ENCODE measurements at regions not wholly inside any gene's neighbourhood (a gene's known extent, or its start where the extent isn't known, plus 50 kb on each side); places are given as distances from the start of the nearest gene placed in this dataset.

GRCh38 chr1:238465449-238465848 is 574.7 kb upstream of the ZP4 start:
- H3K9me3 ChIP-seq (ENCODE audit: insufficient read depth, low read length), result no peaks in the 10 kb centered on the region

GRCh38 chr1:238458899-238459298 is 568.2 kb upstream of the ZP4 start:
- Histone ChIP-seq H3K36me3 (ENCODE audit: low read length) (no peaks in the 10 kb centered on the region), H3K27me3 (ENCODE audit: low read length) (no peaks in the 10 kb centered on the region), H4K20me1 (ENCODE audit: low read depth, low read length) (no peaks in the 10 kb centered on the region), H3K9me2 (replicated peaks; ENCODE audit: insufficient read depth, low read length) (no peaks in the 10 kb centered on the region), H3K9ac (ENCODE audit: low read length) (no peak overlapping the region), H3K4me3 (ENCODE audit: insufficient read depth, low read length, poor library complexity, severe bottlenecking) (no peak overlapping the region), H3K9me3 (ENCODE audit: insufficient read depth, low read length) (no peaks in the 10 kb centered on the region), H3K4me2 (ENCODE audit: low read depth, low read length, poor library complexity, severe bottlenecking) (no peak overlapping the region), H3K27ac (ENCODE audit: low read depth, low read length) (no peak overlapping the region), H3F3A (ENCODE audit: insufficient read depth) (no peaks in the 10 kb centered on the region), H3K79me2 (ENCODE audit: insufficient read depth, low read length) (no peaks in the 10 kb centered on the region), H2AFZ (ENCODE audit: low read depth, low read length, severe bottlenecking) (no peak overlapping the region)
- no peak for TF ChIP-seq CTCF (IDR thresholded peaks at IDR 0.05; ENCODE audit: insufficient read depth, low read length, poor library complexity, severe bottlenecking)
- TF ChIP-seq EZH2phosphoT487 (conservative IDR thresholded peaks at IDR 0.05; ENCODE audit: low read length), result no peak

More at GRCh38 chr1:238465449-238465848, 574.7 kb upstream of the ZP4 start:
- Histone ChIP-seq H3K4me2 (ENCODE audit: low read depth, low read length, poor library complexity, severe bottlenecking) (no peak overlapping the region), H2AFZ (ENCODE audit: low read depth, low read length, severe bottlenecking) (no peak overlapping the region), H3K36me3 (ENCODE audit: low read length) (no peaks in the 10 kb centered on the region), H3K9ac (ENCODE audit: low read length) (no peak overlapping the region), H3K4me3 (ENCODE audit: insufficient read depth, low read length, poor library complexity, severe bottlenecking) (no peak overlapping the region), H3K27me3 (ENCODE audit: low read length) (no peaks in the 10 kb centered on the region), H3F3A (ENCODE audit: insufficient read depth) (no peaks in the 10 kb centered on the region), H3K79me2 (ENCODE audit: insufficient read depth, low read length) (no peaks in the 10 kb centered on the region), H3K9me2 (replicated peaks; ENCODE audit: insufficient read depth, low read length) (no peaks in the 10 kb centered on the region), H4K20me1 (ENCODE audit: low read depth, low read length) (no peaks in the 10 kb centered on the region), H3K27ac (ENCODE audit: low read depth, low read length) (no peak overlapping the region)
- TF ChIP-seq CTCF (IDR thresholded peaks at IDR 0.05; ENCODE audit: insufficient read depth, low read length, poor library complexity, severe bottlenecking), result no peak
- no peak for TF ChIP-seq EZH2phosphoT487 (conservative IDR thresholded peaks at IDR 0.05; ENCODE audit: low read length)

GRCh38 chr1:238457610-238458009 is 566.9 kb upstream of the ZP4 start:
- Histone ChIP-seq H3K36me3 (ENCODE audit: low read length) (no peaks in the 10 kb centered on the region), H3K4me3 (ENCODE audit: insufficient read depth, low read length, poor library complexity, severe bottlenecking) (no peak overlapping the region), H3K27ac (ENCODE audit: low read depth, low read length) (no peak overlapping the region), H3K79me2 (ENCODE audit: insufficient read depth, low read length) (no peaks in the 10 kb centered on the region), H2AFZ (ENCODE audit: low read depth, low read length, severe bottlenecking) (no peak overlapping the region), H3K4me2 (ENCODE audit: low read depth, low read length, poor library complexity, severe bottlenecking) (no peak overlapping the region), H3F3A (ENCODE audit: insufficient read depth) (no peaks in the 10 kb centered on the region), H3K9me2 (replicated peaks; ENCODE audit: insufficient read depth, low read length) (no peaks in the 10 kb centered on the region), H4K20me1 (ENCODE audit: low read depth, low read length) (no peaks in the 10 kb centered on the region), H3K27me3 (ENCODE audit: low read length) (no peaks in the 10 kb centered on the region), H3K9me3 (ENCODE audit: insufficient read depth, low read length) (no peaks in the 10 kb centered on the region), H3K9ac (ENCODE audit: low read length) (no peak overlapping the region)
- TF ChIP-seq CTCF (IDR thresholded peaks at IDR 0.05; ENCODE audit: insufficient read depth, low read length, poor library complexity, severe bottlenecking) (no peak), EZH2phosphoT487 (conservative IDR thresholded peaks at IDR 0.05; ENCODE audit: low read length) (no peak)
